ENCODE measurements at regions not wholly inside any gene's neighbourhood (a gene's known extent, or its start where the extent isn't known, plus 50 kb on each side); places are given as distances from the start of the nearest gene placed in this dataset.

- no peaks in the 10 kb centered on the region for H3K79me2 ChIP-seq (ENCODE audit: insufficient read depth, low read length)
- TF ChIP-seq EZH2 (IDR thresholded peaks at IDR 0.05; ENCODE audit: borderline replicate concordance, low read length) = no peak
- no peak for TF ChIP-seq CTCF (IDR thresholded peaks at IDR 0.05; ENCODE audit: low read length)
- H3K36me3 ChIP-seq (ENCODE audit: insufficient read depth, low read length) = no peaks in the 10 kb centered on the region
- no peaks in the 10 kb centered on the region for H3K4me1 ChIP-seq (ENCODE audit: insufficient read depth, low read length, severe bottlenecking)
- H3K27ac ChIP-seq (ENCODE audit: low read depth, low read length, poor library complexity, severe bottlenecking) = no peak overlapping the region
- H4K20me1 ChIP-seq (ENCODE audit: insufficient read depth, low read length) = no peaks in the 10 kb centered on the region
- no peaks in the 10 kb centered on the region for H3K9me2 ChIP-seq (ENCODE audit: low read depth, low read length)
- H2AFZ ChIP-seq (ENCODE audit: low read length) = no peak overlapping the region
- no peaks in the 10 kb centered on the region for H3K9me3 ChIP-seq (ENCODE audit: low read length)
- H3K4me2 ChIP-seq (ENCODE audit: low read length) = no peak overlapping the region
- H3K4me3 ChIP-seq (ENCODE audit: low read depth, low read length, poor library complexity, severe bottlenecking) = no peak overlapping the region
- H3K27me3 ChIP-seq (ENCODE audit: insufficient read depth, low read length) = no peaks in the 10 kb centered on the region
- H3F3A ChIP-seq (ENCODE audit: insufficient read depth, low read length) = no peaks in the 10 kb centered on the region
- no peak overlapping the region for H3K9ac ChIP-seq (ENCODE audit: low read length)
Measured at GRCh38 chr17:51397361-51398127, 137.2 kb downstream of the UTP18 start.

GRCh38 chr17:51398128-51398525 lies 137.8 kb downstream of the UTP18 start:
- Histone ChIP-seq H3K4me3 (ENCODE audit: low read depth, low read length, poor library complexity, severe bottlenecking) (no peak overlapping the region), H3K9me3 (ENCODE audit: low read length) (no peaks in the 10 kb centered on the region), H4K20me1 (ENCODE audit: insufficient read depth, low read length) (no peaks in the 10 kb centered on the region), H3K27me3 (ENCODE audit: insufficient read depth, low read length) (no peaks in the 10 kb centered on the region), H3K79me2 (ENCODE audit: insufficient read depth, low read length) (no peaks in the 10 kb centered on the region), H3K4me1 (ENCODE audit: insufficient read depth, low read length, severe bottlenecking) (no peaks in the 10 kb centered on the region), H3F3A (ENCODE audit: insufficient read depth, low read length) (no peaks in the 10 kb centered on the region), H2AFZ (ENCODE audit: low read length) (no peak overlapping the region), H3K9me2 (ENCODE audit: low read depth, low read length) (no peaks in the 10 kb centered on the region), H3K4me2 (ENCODE audit: low read length) (no peak overlapping the region), H3K27ac (ENCODE audit: low read depth, low read length, poor library complexity, severe bottlenecking) (no peak overlapping the region), H3K36me3 (ENCODE audit: insufficient read depth, low read length) (no peaks in the 10 kb centered on the region), H3K9ac (ENCODE audit: low read length) (no peak overlapping the region)
- TF ChIP-seq CTCF (IDR thresholded peaks at IDR 0.05; ENCODE audit: low read length) (no peak), EZH2 (IDR thresholded peaks at IDR 0.05; ENCODE audit: borderline replicate concordance, low read length) (no peak)

- Histone ChIP-seq H3K9ac (ENCODE audit: low read length) (no peak overlapping the region), H3K27ac (ENCODE audit: low read depth, low read length, poor library complexity, severe bottlenecking) (no peak overlapping the region), H3K4me2 (ENCODE audit: low read length) (no peak overlapping the region), H3K4me3 (ENCODE audit: low read depth, low read length, poor library complexity, severe bottlenecking) (no peak overlapping the region), H4K20me1 (ENCODE audit: insufficient read depth, low read length) (no peaks in the 10 kb centered on the region), H3K9me3 (ENCODE audit: low read length) (no peaks in the 10 kb centered on the region), H3K36me3 (ENCODE audit: insufficient read depth, low read length) (no peaks in the 10 kb centered on the region), H2AFZ (ENCODE audit: low read length) (no peak overlapping the region), H3K4me1 (ENCODE audit: insufficient read depth, low read length, severe bottlenecking) (no peaks in the 10 kb centered on the region), H3K27me3 (ENCODE audit: insufficient read depth, low read length) (no peaks in the 10 kb centered on the region), H3K79me2 (ENCODE audit: insufficient read depth, low read length) (no peaks in the 10 kb centered on the region), H3F3A (ENCODE audit: insufficient read depth, low read length) (no peaks in the 10 kb centered on the region), H3K9me2 (ENCODE audit: low read depth, low read length) (no peaks in the 10 kb centered on the region)
- TF ChIP-seq CTCF (IDR thresholded peaks at IDR 0.05; ENCODE audit: low read length) = no peak
- TF ChIP-seq EZH2 (IDR thresholded peaks at IDR 0.05; ENCODE audit: borderline replicate concordance, low read length) = no peak
Measured at GRCh38 chr17:51398687-51399086, 138.3 kb downstream of the UTP18 start.
